ENCODE measurements at regions not wholly inside any gene's neighbourhood (a gene's known extent, or its start where the extent isn't known, plus 50 kb on each side); places are given as distances from the start of the nearest gene placed in this dataset.

DNA sequence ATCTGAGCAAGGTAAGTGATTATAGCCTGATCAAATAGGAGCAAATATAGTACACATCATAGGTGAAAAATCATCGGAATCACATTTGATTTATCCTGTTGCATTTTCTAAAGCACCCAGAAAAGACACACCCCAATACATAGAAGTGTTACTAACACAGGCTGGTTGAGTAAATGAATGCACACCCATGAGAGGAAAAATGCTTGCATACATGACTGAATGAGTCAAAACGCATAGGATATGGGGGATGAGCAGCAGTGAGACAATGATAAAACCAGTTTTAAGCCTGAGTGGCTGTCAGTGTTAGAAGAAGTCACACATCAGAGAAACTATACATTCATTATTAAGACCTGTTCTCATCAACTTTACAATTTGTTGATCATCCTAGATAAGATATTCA is 449.6 kb upstream of the CDH20 start:
- no peak overlapping the region for H2BK12ac ChIP-seq (ENCODE audit: low read length)
- H2AFZ ChIP-seq (ENCODE audit: insufficient read depth, low read length, poor library complexity), result no peak overlapping the region
- no peak overlapping the region for H3K4ac ChIP-seq (ENCODE audit: low read depth, low read length)
- no CpG with 5 or more reads among the region's 2 CpGs for WGBS (ENCODE audit: extremely low coverage, insufficient coverage, insufficient read length)
- no peak overlapping the region for H4K12ac ChIP-seq (ENCODE audit: low read depth, low read length)
- no peaks in the 10 kb centered on the region for H3K9me3 ChIP-seq (ENCODE audit: insufficient read depth, low read depth, low read length)
- H4K8ac ChIP-seq (ENCODE audit: low read depth, low read length), result no peak overlapping the region
- H3K79me2 ChIP-seq (ENCODE audit: control insufficient read depth, insufficient read depth, low read length, poor library complexity), result no peaks in the 10 kb centered on the region
- no peak overlapping the region for H3K4me2 ChIP-seq (ENCODE audit: low read length)
- H2BK120ac ChIP-seq (ENCODE audit: insufficient read depth, low read length, poor library complexity), result no peak overlapping the region
- H3K36me3 ChIP-seq (ENCODE audit: control insufficient read depth in 1 of 2, insufficient read depth in 2 of 2, low read length in 2 of 2), result no peaks in the 10 kb centered on the region
- H3K27me3 ChIP-seq (ENCODE audit: insufficient read depth, low read length), result no peaks in the 10 kb centered on the region
- H3K9ac ChIP-seq (ENCODE audit: low read length), result no peak overlapping the region
- H2BK5ac ChIP-seq (ENCODE audit: low read depth, low read length, poor library complexity), result no peak overlapping the region
- H3K79me1 ChIP-seq (ENCODE audit: low read length), result no peaks in the 10 kb centered on the region
- no peak overlapping the region for H2AK5ac ChIP-seq (ENCODE audit: low read length)
- DNase-seq, result no peak
- no peak overlapping the region for H3K18ac ChIP-seq (ENCODE audit: low read length)
- no peak overlapping the region for H3K4me3 ChIP-seq (ENCODE audit: low read depth, low read length)
- H3K27ac ChIP-seq (ENCODE audit: low read depth, low read length), result no peak overlapping the region
- no peak overlapping the region for H3K14ac ChIP-seq (ENCODE audit: low read length)
- H4K91ac ChIP-seq (ENCODE audit: low read depth, low read length), result no peak overlapping the region
- no peaks in the 10 kb centered on the region for H3K4me1 ChIP-seq (ENCODE audit: control insufficient read depth in 1 of 2, insufficient read depth in 2 of 2, low read length in 2 of 2)
- no peak overlapping the region for H3K23ac ChIP-seq (ENCODE audit: low read length)

DNA sequence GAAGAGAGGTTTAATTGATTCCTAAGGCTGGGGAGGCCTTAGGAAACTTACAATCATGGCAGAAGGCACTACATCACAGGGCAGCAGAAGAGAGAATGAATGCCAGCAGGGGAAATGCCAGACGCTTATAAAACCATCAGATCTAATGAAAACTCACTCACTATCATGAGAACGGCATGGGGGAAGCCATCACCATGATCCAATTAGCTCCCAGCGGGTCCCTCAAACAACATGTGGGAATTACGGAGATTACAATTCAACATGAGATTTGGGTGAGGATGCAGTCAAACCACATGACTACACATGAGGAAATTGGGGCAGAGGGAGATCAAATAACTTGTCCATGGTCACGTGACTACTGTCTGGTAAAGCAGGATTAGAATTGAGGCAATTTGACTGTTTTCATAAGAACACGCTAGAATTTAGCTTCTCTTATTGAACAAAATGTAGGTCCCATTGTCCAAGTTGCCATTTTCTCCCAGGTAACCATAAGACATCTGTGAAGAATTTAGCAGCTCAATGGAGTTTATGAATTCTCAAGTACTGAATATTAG is 445.1 kb upstream of the CDH20 start:
- Histone ChIP-seq H2BK120ac (ENCODE audit: insufficient read depth, low read length, poor library complexity) (no peak overlapping the region), H4K91ac (ENCODE audit: low read depth, low read length) (no peak overlapping the region), H2BK12ac (ENCODE audit: low read length) (no peak overlapping the region), H3K27me3 (ENCODE audit: insufficient read depth, low read length) (no peaks in the 10 kb centered on the region), H3K18ac (ENCODE audit: low read length) (no peak overlapping the region), H3K79me2 (ENCODE audit: control insufficient read depth, insufficient read depth, low read length, poor library complexity) (peaks cover 2% of the 10 kb centered on the region), H3K79me1 (ENCODE audit: low read length) (peaks cover 4% of the 10 kb centered on the region), H2AFZ (ENCODE audit: insufficient read depth, low read length, poor library complexity) (no peak overlapping the region), H3K14ac (ENCODE audit: low read length) (no peak overlapping the region), H4K12ac (ENCODE audit: low read depth, low read length) (no peak overlapping the region), H4K8ac (ENCODE audit: low read depth, low read length) (no peak overlapping the region), H3K9ac (ENCODE audit: low read length) (no peak overlapping the region), H3K4me3 (ENCODE audit: low read depth, low read length) (no peak overlapping the region), H3K23ac (ENCODE audit: low read length) (no peak overlapping the region), H3K4me2 (ENCODE audit: low read length) (no peak overlapping the region), H3K36me3 (ENCODE audit: control insufficient read depth in 1 of 2, insufficient read depth in 2 of 2, low read length in 2 of 2) (no peaks in the 10 kb centered on the region), H2BK5ac (ENCODE audit: low read depth, low read length, poor library complexity) (no peak overlapping the region), H3K4me1 (ENCODE audit: control insufficient read depth in 1 of 2, insufficient read depth in 2 of 2, low read length in 2 of 2) (peaks cover 4 to 5% of the 10 kb centered on the region in 2 experiments), H3K9me3 (ENCODE audit: insufficient read depth, low read depth, low read length) (no peaks in the 10 kb centered on the region), H3K4ac (ENCODE audit: low read depth, low read length) (no peak overlapping the region), H2AK5ac (ENCODE audit: low read length) (no peak overlapping the region), H3K27ac (ENCODE audit: low read depth, low read length) (no peak overlapping the region)
- DNase-seq, result no peak
- WGBS (ENCODE audit: extremely low coverage, insufficient coverage, insufficient read length), result no CpG with 5 or more reads among the region's 6 CpGs

DNA sequence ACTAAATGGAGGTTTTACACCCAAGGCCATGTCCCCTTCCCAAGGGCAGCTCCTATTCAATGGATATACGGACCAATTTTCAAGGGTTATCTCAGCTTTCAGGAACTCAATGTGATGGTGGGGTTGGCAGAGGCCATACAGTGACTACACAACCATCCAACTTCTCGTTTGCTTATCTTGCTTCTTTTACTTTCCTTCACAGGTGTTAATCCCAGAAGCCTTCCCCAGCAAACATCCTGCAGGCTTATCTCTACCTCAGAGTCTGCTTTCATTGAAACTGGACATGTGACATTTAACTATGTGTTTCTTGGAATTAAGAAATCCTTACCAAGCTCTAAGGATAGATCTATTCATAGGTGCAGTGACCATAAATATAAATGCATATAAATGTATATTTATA is 443.8 kb upstream of the CDH20 start:
- no peak overlapping the region for H3K14ac ChIP-seq (ENCODE audit: low read length)
- H4K91ac ChIP-seq (ENCODE audit: low read depth, low read length), result no peak overlapping the region
- DNase-seq, result no peak
- H3K27me3 ChIP-seq (ENCODE audit: insufficient read depth, low read length), result no peaks in the 10 kb centered on the region
- H2AFZ ChIP-seq (ENCODE audit: insufficient read depth, low read length, poor library complexity), result no peak overlapping the region
- H2BK120ac ChIP-seq (ENCODE audit: insufficient read depth, low read length, poor library complexity), result no peak overlapping the region
- H3K36me3 ChIP-seq (ENCODE audit: control insufficient read depth in 1 of 2, insufficient read depth in 2 of 2, low read length in 2 of 2), result no peaks in the 10 kb centered on the region
- no peak overlapping the region for H3K4ac ChIP-seq (ENCODE audit: low read depth, low read length)
- H3K4me1 ChIP-seq (ENCODE audit: control insufficient read depth in 1 of 2, insufficient read depth in 2 of 2, low read length in 2 of 2), result peaks cover 4 to 5% of the 10 kb centered on the region in 2 experiments
- no peak overlapping the region for H2BK5ac ChIP-seq (ENCODE audit: low read depth, low read length, poor library complexity)
- H3K18ac ChIP-seq (ENCODE audit: low read length), result no peak overlapping the region
- H4K8ac ChIP-seq (ENCODE audit: low read depth, low read length), result no peak overlapping the region
- H3K79me2 ChIP-seq (ENCODE audit: control insufficient read depth, insufficient read depth, low read length, poor library complexity), result peaks cover 2% of the 10 kb centered on the region
- H2AK5ac ChIP-seq (ENCODE audit: low read length), result no peak overlapping the region
- H3K9ac ChIP-seq (ENCODE audit: low read length), result no peak overlapping the region
- H2BK12ac ChIP-seq (ENCODE audit: low read length), result no peak overlapping the region
- H4K12ac ChIP-seq (ENCODE audit: low read depth, low read length), result no peak overlapping the region
- no CpG with 5 or more reads among the region's 2 CpGs for WGBS (ENCODE audit: extremely low coverage, insufficient coverage, insufficient read length)
- H3K79me1 ChIP-seq (ENCODE audit: low read length), result peaks cover 4% of the 10 kb centered on the region
- no peaks in the 10 kb centered on the region for H3K9me3 ChIP-seq (ENCODE audit: insufficient read depth, low read depth, low read length)
- no peak overlapping the region for H3K4me2 ChIP-seq (ENCODE audit: low read length)
- no peak overlapping the region for H3K23ac ChIP-seq (ENCODE audit: low read length)
- H3K27ac ChIP-seq (ENCODE audit: low read depth, low read length), result no peak overlapping the region
- no peak overlapping the region for H3K4me3 ChIP-seq (ENCODE audit: low read depth, low read length)

- Histone ChIP-seq H3K9ac (ENCODE audit: low read length) (no peak overlapping the region), H3K79me2 (ENCODE audit: control insufficient read depth, insufficient read depth, low read length, poor library complexity) (peaks cover 2% of the 10 kb centered on the region), H3K4me1 (ENCODE audit: control insufficient read depth in 1 of 2, insufficient read depth in 2 of 2, low read length in 2 of 2) (peaks cover 4 to 5% of the 10 kb centered on the region in 2 experiments), H3K4me2 (ENCODE audit: low read length) (no peak overlapping the region), H3K27ac (ENCODE audit: low read depth, low read length) (no peak overlapping the region), H3K23ac (ENCODE audit: low read length) (no peak overlapping the region), H2AFZ (ENCODE audit: insufficient read depth, low read length, poor library complexity) (no peak overlapping the region), H4K91ac (ENCODE audit: low read depth, low read length) (peak overlapping the region; percentile 4), H4K12ac (ENCODE audit: low read depth, low read length) (no peak overlapping the region), H2BK120ac (ENCODE audit: insufficient read depth, low read length, poor library complexity) (peak overlapping the region; percentile 38), H3K79me1 (ENCODE audit: low read length) (peaks cover 4% of the 10 kb centered on the region), H3K36me3 (ENCODE audit: control insufficient read depth in 1 of 2, insufficient read depth in 2 of 2, low read length in 2 of 2) (no peaks in the 10 kb centered on the region), H2BK12ac (ENCODE audit: low read length) (peak overlapping the region; percentile 89), H3K27me3 (ENCODE audit: insufficient read depth, low read length) (no peaks in the 10 kb centered on the region), H3K4me3 (ENCODE audit: low read depth, low read length) (no peak overlapping the region), H3K4ac (ENCODE audit: low read depth, low read length) (no peak overlapping the region), H2BK5ac (ENCODE audit: low read depth, low read length, poor library complexity) (peak overlapping the region; percentile 39), H3K14ac (ENCODE audit: low read length) (no peak overlapping the region), H2AK5ac (ENCODE audit: low read length) (peak overlapping the region; percentile 22), H3K18ac (ENCODE audit: low read length) (peak overlapping the region; percentile 83), H4K8ac (ENCODE audit: low read depth, low read length) (peak overlapping the region; percentile 48), H3K9me3 (ENCODE audit: insufficient read depth, low read depth, low read length) (no peaks in the 10 kb centered on the region)
- WGBS (ENCODE audit: extremely low coverage, insufficient coverage, insufficient read length), result no CpG with 5 or more reads among the region's 5 CpGs
- peak; percentile 43 to 76 for DNase-seq
These were observed 441.3 kb upstream of the CDH20 start for GRCh38 chr18:60891936-60892335.
